HEK293 (cell line): ENCODE measurements at regions not wholly inside any gene's neighbourhood (a gene's known extent, or its start where the extent isn't known, plus 50 kb on each side); places are given as distances from the start of the nearest gene placed in this dataset.

Experiments used
- CTCF ChIA-PET: fragments of 350-600 bp; formaldehyde crosslinking; extraction: SDS; loops from one replicate; lab custom pipeline; 2021; ENCODE audit warnings: antibody characterized with exemption; lab: Yijun Ruan, JAX
- POLR2A ChIA-PET: fragments of 300-600 bp; formaldehyde crosslinking; extraction: SDS; loops from one replicate; lab custom pipeline; 2020; ENCODE audit warnings: antibody characterized with exemption, inconsistent platforms; lab: Yijun Ruan, JAX
- H3K27ac ChIP-seq: fragments of 200-500 bp; sonication (Bioruptor generic); 2 replicates; pipeline ENCODE4 v1.5.1; 2014; ENCODE audit warnings: low read depth, low read length, control low read depth, inconsistent platforms; ENCODE audit errors: extremely low read depth
- H3K36me3 ChIP-seq, 2 experiments: fragments of 200-500 bp in 1 of 2; sonication (Bioruptor generic) in 1 of 2; 1 replicate in 1 of 2; 2 replicates in 1 of 2; pipeline ENCODE4 v1.5.1; 2014 to 2017; ENCODE audit warnings: inconsistent platforms in 2 of 2, low read length in 2 of 2; ENCODE audit not compliant: control insufficient read depth in 2 of 2, insufficient read depth in 1 of 2
- H3K4me1 ChIP-seq: fragments of 200-500 bp; sonication (Bioruptor generic); 2 replicates; pipeline ENCODE4 v1.5.1; 2014; ENCODE audit warnings: mild to moderate bottlenecking, low read length, inconsistent platforms; ENCODE audit not compliant: control insufficient read depth, insufficient read depth
- H3K4me3 ChIP-seq: 2 replicates; pipeline ENCODE4 v1.5.1; 2011; ENCODE audit warnings: low read depth, mild to moderate bottlenecking, control low read depth, low read length, moderate library complexity
- H3K9me3 ChIP-seq: fragments of 200-500 bp; sonication (Bioruptor generic); 2 replicates; pipeline ENCODE4 v1.5.1; 2014; ENCODE audit warnings: low read depth, low read length, inconsistent platforms; ENCODE audit not compliant: control insufficient read depth, insufficient read depth
- ZBTB11 ChIP-seq: fragments of 450-650 bp; formaldehyde crosslinking; conservative IDR thresholded peaks from 2 replicates; pipeline ENCODE4 v1.5.1; 2016; ENCODE audit warnings: low read depth, missing biosample characterization, missing genetic modification characterization
- ZBTB7A ChIP-seq: fragments of 450-650 bp; formaldehyde crosslinking; IDR thresholded peaks from 2 replicates; pipeline ENCODE4 v1.5.1; 2016; ENCODE audit warnings: low read depth, missing biosample characterization, missing genetic modification characterization
- ZNF155 ChIP-seq: fragments of 450-650 bp; formaldehyde crosslinking; IDR thresholded peaks from 2 replicates; pipeline ENCODE4 v1.5.1; 2016; ENCODE audit warnings: missing biosample characterization, missing genetic modification characterization
- ZNF248 ChIP-seq: fragments of 450-650 bp; formaldehyde crosslinking; IDR thresholded peaks from 2 replicates; pipeline ENCODE4 v1.5.1; 2017; ENCODE audit warnings: missing biosample characterization, missing genetic modification characterization
- ZNF311 ChIP-seq: fragments of 450-650 bp; formaldehyde crosslinking; IDR thresholded peaks from 2 replicates; pipeline ENCODE4 v1.5.1; 2017; ENCODE audit warnings: missing biosample characterization, missing genetic modification characterization, borderline replicate concordance
- ZNF354C ChIP-seq: fragments of 450-650 bp; formaldehyde crosslinking; IDR thresholded peaks from 2 replicates; pipeline ENCODE4 v1.5.1; 2016; ENCODE audit warnings: missing biosample characterization, missing genetic modification characterization, low read depth, borderline replicate concordance
- ZNF433 ChIP-seq: fragments of 450-650 bp; formaldehyde crosslinking; IDR thresholded peaks from 2 replicates; pipeline ENCODE4 v1.5.1; 2016; ENCODE audit warnings: missing biosample characterization, missing genetic modification characterization, low read depth
- ZNF48 ChIP-seq: fragments of 450-650 bp; formaldehyde crosslinking; IDR thresholded peaks from 2 replicates; pipeline ENCODE4 v1.5.1; 2016; ENCODE audit warnings: missing biosample characterization, missing genetic modification characterization
- ZNF530 ChIP-seq: fragments of 450-650 bp; formaldehyde crosslinking; IDR thresholded peaks from 2 replicates; pipeline ENCODE4 v1.5.1; 2016; ENCODE audit warnings: low read depth, missing biosample characterization, missing genetic modification characterization
- ZNF558 ChIP-seq: fragments of 450-650 bp; formaldehyde crosslinking; IDR thresholded peaks from 2 replicates; pipeline ENCODE4 v1.5.1; 2016; ENCODE audit warnings: missing biosample characterization, missing genetic modification characterization
- ZNF596 ChIP-seq: fragments of 450-650 bp; IDR thresholded peaks from 2 replicates; pipeline ENCODE4 v1.5.0; 2018; ENCODE audit warnings: missing biosample characterization, mild to moderate bottlenecking, missing genetic modification characterization, moderate library complexity
- ZNF600 ChIP-seq: fragments of 450-650 bp; formaldehyde crosslinking; IDR thresholded peaks from 2 replicates; pipeline ENCODE4 v1.5.1; 2016; ENCODE audit warnings: missing biosample characterization, missing genetic modification characterization
- ZNF660 ChIP-seq: fragments of 450-650 bp; IDR thresholded peaks from 2 replicates; pipeline ENCODE4 v1.5.1; 2018; ENCODE audit warnings: missing biosample characterization, mild to moderate bottlenecking, missing genetic modification characterization
- ZXDB ChIP-seq: fragments of 450-650 bp; formaldehyde crosslinking; IDR thresholded peaks from 2 replicates; pipeline ENCODE4 v1.5.1; 2016; ENCODE audit warnings: missing biosample characterization, missing genetic modification characterization
- TF ChIP-seq, protein P1 (sequence below): fragments of 450-650 bp; formaldehyde crosslinking; IDR thresholded peaks from 2 replicates; pipeline ENCODE4 v1.5.1; 2017; ENCODE audit warnings: missing biosample characterization, missing genetic modification characterization
- TF ChIP-seq, protein P2 (sequence below): fragments of 450-650 bp; formaldehyde crosslinking; IDR thresholded peaks from 2 replicates; pipeline ENCODE4 v1.5.1; 2016; ENCODE audit warnings: missing biosample characterization, missing genetic modification characterization

- Histone ChIP-seq H3K4me3 (no peak overlapping the region), H3K27ac (no peak overlapping the region), H3K36me3 (no peaks in the 10 kb centered on the region), H3K4me1 (no peaks in the 10 kb centered on the region), H3K9me3 (no peaks in the 10 kb centered on the region)
- no peak for TF ChIP-seq ZNF311 (tag by site-specific recombination)
- POLR2A ChIA-PET: no interaction called here
- CTCF ChIA-PET: no interaction called here
Measured at GRCh38 chr7:56495165-56495564, 378.9 kb upstream of the NUPR2 start.

GRCh38 chr7:56493704-56494450, 377.7 kb upstream of the NUPR2 start:
- H3K36me3 ChIP-seq: no peaks in the 10 kb centered on the region
- ChIA-PET CTCF (no interaction called here), POLR2A (no interaction called here)
- no peak overlapping the region for H3K4me3 ChIP-seq
- TF ChIP-seq ZBTB7A (tag by site-specific recombination): no peak
- TF ChIP-seq ZNF248 (tag by site-specific recombination): no peak
- no peak for TF ChIP-seq ZNF530
- TF ChIP-seq ZNF596 (tag by site-specific recombination): no peak
- TF ChIP-seq ZNF600 (tag by site-specific recombination): no peak
- TF ChIP-seq ZXDB (tag by site-specific recombination): no peak
- no peak for TF ChIP-seq ZNF558 (tag by site-specific recombination)
- TF ChIP-seq, protein P1, sequence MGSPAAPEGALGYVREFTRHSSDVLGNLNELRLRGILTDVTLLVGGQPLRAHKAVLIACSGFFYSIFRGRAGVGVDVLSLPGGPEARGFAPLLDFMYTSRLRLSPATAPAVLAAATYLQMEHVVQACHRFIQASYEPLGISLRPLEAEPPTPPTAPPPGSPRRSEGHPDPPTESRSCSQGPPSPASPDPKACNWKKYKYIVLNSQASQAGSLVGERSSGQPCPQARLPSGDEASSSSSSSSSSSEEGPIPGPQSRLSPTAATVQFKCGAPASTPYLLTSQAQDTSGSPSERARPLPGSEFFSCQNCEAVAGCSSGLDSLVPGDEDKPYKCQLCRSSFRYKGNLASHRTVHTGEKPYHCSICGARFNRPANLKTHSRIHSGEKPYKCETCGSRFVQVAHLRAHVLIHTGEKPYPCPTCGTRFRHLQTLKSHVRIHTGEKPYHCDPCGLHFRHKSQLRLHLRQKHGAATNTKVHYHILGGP (tag by site-specific recombination): no peak
- no peak for TF ChIP-seq ZBTB11
- TF ChIP-seq ZNF48 (tag by site-specific recombination): no peak
- TF ChIP-seq, protein P2, sequence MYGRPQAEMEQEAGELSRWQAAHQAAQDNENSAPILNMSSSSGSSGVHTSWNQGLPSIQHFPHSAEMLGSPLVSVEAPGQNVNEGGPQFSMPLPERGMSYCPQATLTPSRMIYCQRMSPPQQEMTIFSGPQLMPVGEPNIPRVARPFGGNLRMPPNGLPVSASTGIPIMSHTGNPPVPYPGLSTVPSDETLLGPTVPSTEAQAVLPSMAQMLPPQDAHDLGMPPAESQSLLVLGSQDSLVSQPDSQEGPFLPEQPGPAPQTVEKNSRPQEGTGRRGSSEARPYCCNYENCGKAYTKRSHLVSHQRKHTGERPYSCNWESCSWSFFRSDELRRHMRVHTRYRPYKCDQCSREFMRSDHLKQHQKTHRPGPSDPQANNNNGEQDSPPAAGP (tag by site-specific recombination): no peak
- no peak for TF ChIP-seq ZNF433 (tag by site-specific recombination)
- TF ChIP-seq ZNF354C (tag by site-specific recombination): no peak
- no peaks in the 10 kb centered on the region for H3K4me1 ChIP-seq
- no peaks in the 10 kb centered on the region for H3K9me3 ChIP-seq
- H3K27ac ChIP-seq: no peak overlapping the region

DNA sequence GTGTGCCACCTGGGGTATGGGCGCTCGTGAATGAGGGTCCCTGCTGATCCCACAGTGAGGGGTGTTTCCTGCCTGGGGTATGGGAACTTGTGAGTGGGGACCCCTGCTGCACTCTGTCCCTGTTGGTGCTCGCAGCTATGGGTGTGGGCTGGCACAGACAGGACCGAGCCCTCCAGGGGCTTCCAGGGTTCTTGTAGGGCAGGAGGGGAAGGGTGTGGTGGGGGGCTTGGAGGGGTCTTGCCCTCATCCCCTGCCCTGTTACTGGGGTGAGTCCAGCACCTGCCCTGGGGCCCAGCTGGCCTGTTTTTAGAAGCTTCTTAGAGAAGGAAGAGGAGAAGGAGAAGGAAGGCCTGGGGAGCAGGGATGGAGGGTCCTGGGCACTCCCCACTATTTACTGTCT, 377.0 kb upstream of the NUPR2 start:
- Histone ChIP-seq H3K36me3 (no peaks in the 10 kb centered on the region), H3K9me3 (no peaks in the 10 kb centered on the region), H3K27ac (no peak overlapping the region), H3K4me1 (no peaks in the 10 kb centered on the region), H3K4me3 (no peak overlapping the region)
- TF ChIP-seq ZNF660 (tag by site-specific recombination) (no peak), ZNF155 (tag by site-specific recombination) (no peak)
- POLR2A ChIA-PET: no interaction called here
- CTCF ChIA-PET: no interaction called here
